Tibial nerve (tissue), 4 donors: ENCODE measurements at regions not wholly inside any gene's neighbourhood (a gene's known extent, or its start where the extent isn't known, plus 50 kb on each side); places are given as distances from the start of the nearest gene placed in this dataset.

Experiments
- EP300 ChIP-seq, 2 donors: sonication (generic); formaldehyde crosslinking; IDR thresholded peaks; one replicate each; pipeline ENCODE4 v1.6.1; 2017; ENCODE audit warnings: antibody characterized with exemption in 2 of 2, mild to moderate bottlenecking in 1 of 2
- TF ChIP-seq, protein P1 (sequence below), 5 experiments: fragments of 200-600 bp in 3 of 5; fragments of 450-650 bp in 2 of 5; sonication (generic) in 3 of 5; IDR thresholded peaks; one replicate each; pipeline ENCODE4 v1.5.1; 2016 to 2019; ENCODE audit warnings: antibody characterized with exemption in 5 of 5, mild to moderate bottlenecking in 3 of 5, moderate library complexity in 2 of 5

DNA sequence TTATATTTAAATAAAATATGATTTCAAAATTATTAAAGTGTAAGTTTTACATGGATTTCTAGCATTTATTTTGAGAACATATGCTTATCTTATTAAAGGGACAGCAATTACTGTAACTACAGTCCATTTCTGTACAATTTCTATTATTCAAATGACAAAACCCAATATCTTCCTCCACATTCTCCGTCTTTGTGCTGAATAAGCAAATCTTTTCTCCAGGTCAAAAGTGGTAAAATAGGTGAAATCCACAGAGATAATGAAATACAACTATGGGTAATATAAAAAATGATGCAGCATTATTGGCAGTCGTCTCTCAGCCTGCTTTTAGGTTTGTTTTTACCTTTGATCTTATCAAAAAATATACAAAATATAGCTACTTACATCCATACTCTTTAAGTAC lies 79.4 kb upstream of the OTX2 start:
- TF ChIP-seq, protein P1, sequence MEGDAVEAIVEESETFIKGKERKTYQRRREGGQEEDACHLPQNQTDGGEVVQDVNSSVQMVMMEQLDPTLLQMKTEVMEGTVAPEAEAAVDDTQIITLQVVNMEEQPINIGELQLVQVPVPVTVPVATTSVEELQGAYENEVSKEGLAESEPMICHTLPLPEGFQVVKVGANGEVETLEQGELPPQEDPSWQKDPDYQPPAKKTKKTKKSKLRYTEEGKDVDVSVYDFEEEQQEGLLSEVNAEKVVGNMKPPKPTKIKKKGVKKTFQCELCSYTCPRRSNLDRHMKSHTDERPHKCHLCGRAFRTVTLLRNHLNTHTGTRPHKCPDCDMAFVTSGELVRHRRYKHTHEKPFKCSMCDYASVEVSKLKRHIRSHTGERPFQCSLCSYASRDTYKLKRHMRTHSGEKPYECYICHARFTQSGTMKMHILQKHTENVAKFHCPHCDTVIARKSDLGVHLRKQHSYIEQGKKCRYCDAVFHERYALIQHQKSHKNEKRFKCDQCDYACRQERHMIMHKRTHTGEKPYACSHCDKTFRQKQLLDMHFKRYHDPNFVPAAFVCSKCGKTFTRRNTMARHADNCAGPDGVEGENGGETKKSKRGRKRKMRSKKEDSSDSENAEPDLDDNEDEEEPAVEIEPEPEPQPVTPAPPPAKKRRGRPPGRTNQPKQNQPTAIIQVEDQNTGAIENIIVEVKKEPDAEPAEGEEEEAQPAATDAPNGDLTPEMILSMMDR (IDR thresholded peaks at IDR 0.05): no peak
- no peak for TF ChIP-seq EP300 (IDR thresholded peaks at IDR 0.05)
